MM.1S (cell line): ENCODE measurements at regions not wholly inside any gene's neighbourhood (a gene's known extent, or its start where the extent isn't known, plus 50 kb on each side); places are given as distances from the start of the nearest gene placed in this dataset.

ENCODE experiments used
- DNase-seq: peaks from one replicate; pipeline ENCODE4 v3.0.0-alpha.2; 2015
- H2AFZ ChIP-seq: fragments of 300-600 bp; sonication (generic); 2 replicates; pipeline ENCODE4 v1.6.0; 2016; ENCODE audit warnings: antibody characterized with exemption, low read length
- H3F3A ChIP-seq: fragments of 300-600 bp; sonication (generic); 2 replicates; pipeline ENCODE4 v1.6.1; 2016; ENCODE audit warnings: mild to moderate bottlenecking, antibody characterized with exemption, low read length, moderate library complexity, mixed read lengths; ENCODE audit not compliant: insufficient read depth
- H3K27ac ChIP-seq: fragments of 300-600 bp; sonication (generic); 2 replicates; pipeline ENCODE4 v1.5.1; 2016; ENCODE audit warnings: mild to moderate bottlenecking, low read length
- H3K27me3 ChIP-seq: fragments of 300-600 bp; sonication (generic); replicated peaks from 2 replicates; pipeline ENCODE4 v1.6.0; 2016; ENCODE audit warnings: low read length; ENCODE audit not compliant: insufficient read depth
- H3K36me3 ChIP-seq: fragments of 300-600 bp; sonication (generic); replicated peaks from 2 replicates; pipeline ENCODE4 v1.6.1; 2016; ENCODE audit warnings: mild to moderate bottlenecking, low read length, mixed read lengths; ENCODE audit not compliant: insufficient read depth
- H3K4me1 ChIP-seq: fragments of 300-600 bp; sonication (generic); 2 replicates; pipeline ENCODE4 v1.6.1; 2016; ENCODE audit warnings: low read length, mixed read lengths
- H3K4me2 ChIP-seq: fragments of 300-600 bp; sonication (generic); 2 replicates; pipeline ENCODE4 v1.6.0; 2016; ENCODE audit warnings: low read depth, low read length
- H3K4me3 ChIP-seq: fragments of 300-600 bp; sonication (generic); 2 replicates; pipeline ENCODE4 v1.5.1; 2016; ENCODE audit warnings: low read length, mixed read lengths
- H3K79me2 ChIP-seq: fragments of 300-600 bp; sonication (generic); 2 replicates; pipeline ENCODE4 v1.6.1; 2016; ENCODE audit warnings: mixed run types, low read length, mixed read lengths
- H3K9ac ChIP-seq: fragments of 300-600 bp; sonication (generic); 2 replicates; pipeline ENCODE4 v1.6.1; 2016; ENCODE audit warnings: low read length, mixed read lengths
- H3K9me2 ChIP-seq: fragments of 300-600 bp; sonication (generic); replicated peaks from 2 replicates; pipeline ENCODE4 v1.6.1; 2016; ENCODE audit warnings: mild to moderate bottlenecking, low read length, mixed read lengths; ENCODE audit not compliant: insufficient read depth
- H3K9me3 ChIP-seq: fragments of 300-600 bp; sonication (generic); replicated peaks from 2 replicates; pipeline ENCODE4 v1.6.1; 2016; ENCODE audit warnings: mild to moderate bottlenecking, low read length, mixed read lengths; ENCODE audit not compliant: insufficient read depth
- H4K20me1 ChIP-seq: fragments of 300-600 bp; sonication (generic); 2 replicates; pipeline ENCODE4 v1.6.1; 2016; ENCODE audit warnings: mild to moderate bottlenecking, low read length, moderate library complexity, mixed read lengths; ENCODE audit not compliant: insufficient read depth
- EZH2 ChIP-seq: fragments of 300-600 bp; sonication (generic); optimal IDR thresholded peaks from 2 replicates; pipeline ENCODE3; 2017; ENCODE audit warnings: low read depth, mild to moderate bottlenecking, antibody characterized with exemption, low read length, mixed read lengths
- EZH2phosphoT487 ChIP-seq: fragments of 300-600 bp; sonication (generic); IDR thresholded peaks from 2 replicates; pipeline ENCODE4 v1.6.1; 2018; ENCODE audit warnings: antibody characterized with exemption, low read length
- TF ChIP-seq, protein P1 (sequence below): fragments of 300-600 bp; sonication (generic); IDR thresholded peaks from 2 replicates; pipeline ENCODE4 v1.5.1; 2016; ENCODE audit warnings: antibody characterized with exemption, low read length, mixed read lengths

DNA sequence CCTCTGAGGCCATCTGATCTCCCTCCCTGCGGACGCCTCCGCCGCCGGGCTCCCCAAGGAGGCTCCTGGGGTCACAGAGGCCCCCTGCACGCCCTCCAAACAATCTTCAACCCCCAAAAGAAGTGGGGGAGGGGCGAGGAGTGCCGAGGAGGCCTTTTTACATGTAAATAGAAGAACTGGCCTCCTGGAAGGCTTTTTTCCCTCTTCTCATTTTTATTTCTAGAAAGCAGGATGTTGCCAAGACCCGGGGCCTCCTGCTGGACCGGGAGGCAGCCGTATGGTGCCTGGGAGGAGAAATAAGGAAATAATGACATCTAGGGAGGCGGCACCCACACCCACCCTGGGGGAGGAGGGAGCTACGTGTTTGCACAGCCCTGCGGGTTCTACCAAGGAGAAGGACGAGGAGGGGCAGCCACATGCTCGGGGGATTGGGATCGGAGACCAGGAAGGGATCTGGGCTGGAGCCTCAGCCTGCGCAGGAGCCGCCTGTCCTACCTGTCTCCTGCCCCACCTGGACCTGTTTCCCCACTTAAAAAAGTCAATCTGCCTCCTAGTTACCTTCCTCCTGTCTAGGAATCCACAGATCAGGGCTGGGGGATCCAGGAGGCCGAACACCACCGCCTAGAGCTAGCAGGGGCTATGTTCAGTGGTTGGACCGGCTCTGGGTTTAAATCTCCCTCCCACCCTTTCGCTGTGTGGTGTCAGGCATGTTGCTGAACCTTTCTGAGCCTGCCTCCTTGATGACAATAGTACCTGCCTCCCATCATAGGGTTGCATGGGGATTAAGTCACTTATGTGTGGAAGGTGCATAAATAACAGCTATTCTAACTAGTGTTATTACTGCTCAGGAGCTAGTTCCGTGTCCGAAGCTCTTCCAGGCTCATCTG, 175.7 kb upstream of the GSE1 start:
- Histone ChIP-seq H3K4me1 (no peaks in the 10 kb centered on the region), H3K9me2 (no peaks in the 10 kb centered on the region), H3K27ac (no peak overlapping the region), H3F3A (no peaks in the 10 kb centered on the region), H3K9me3 (no peaks in the 10 kb centered on the region), H3K4me2 (no peak overlapping the region), H3K9ac (no peak overlapping the region), H4K20me1 (no peaks in the 10 kb centered on the region), H3K36me3 (no peaks in the 10 kb centered on the region), H3K79me2 (no peaks in the 10 kb centered on the region), H3K27me3 (peaks cover 38% of the 10 kb centered on the region), H2AFZ (no peak overlapping the region), H3K4me3 (no peak overlapping the region)
- TF ChIP-seq, protein P1, sequence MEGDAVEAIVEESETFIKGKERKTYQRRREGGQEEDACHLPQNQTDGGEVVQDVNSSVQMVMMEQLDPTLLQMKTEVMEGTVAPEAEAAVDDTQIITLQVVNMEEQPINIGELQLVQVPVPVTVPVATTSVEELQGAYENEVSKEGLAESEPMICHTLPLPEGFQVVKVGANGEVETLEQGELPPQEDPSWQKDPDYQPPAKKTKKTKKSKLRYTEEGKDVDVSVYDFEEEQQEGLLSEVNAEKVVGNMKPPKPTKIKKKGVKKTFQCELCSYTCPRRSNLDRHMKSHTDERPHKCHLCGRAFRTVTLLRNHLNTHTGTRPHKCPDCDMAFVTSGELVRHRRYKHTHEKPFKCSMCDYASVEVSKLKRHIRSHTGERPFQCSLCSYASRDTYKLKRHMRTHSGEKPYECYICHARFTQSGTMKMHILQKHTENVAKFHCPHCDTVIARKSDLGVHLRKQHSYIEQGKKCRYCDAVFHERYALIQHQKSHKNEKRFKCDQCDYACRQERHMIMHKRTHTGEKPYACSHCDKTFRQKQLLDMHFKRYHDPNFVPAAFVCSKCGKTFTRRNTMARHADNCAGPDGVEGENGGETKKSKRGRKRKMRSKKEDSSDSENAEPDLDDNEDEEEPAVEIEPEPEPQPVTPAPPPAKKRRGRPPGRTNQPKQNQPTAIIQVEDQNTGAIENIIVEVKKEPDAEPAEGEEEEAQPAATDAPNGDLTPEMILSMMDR = no peak
- DNase-seq = no peak

DNA sequence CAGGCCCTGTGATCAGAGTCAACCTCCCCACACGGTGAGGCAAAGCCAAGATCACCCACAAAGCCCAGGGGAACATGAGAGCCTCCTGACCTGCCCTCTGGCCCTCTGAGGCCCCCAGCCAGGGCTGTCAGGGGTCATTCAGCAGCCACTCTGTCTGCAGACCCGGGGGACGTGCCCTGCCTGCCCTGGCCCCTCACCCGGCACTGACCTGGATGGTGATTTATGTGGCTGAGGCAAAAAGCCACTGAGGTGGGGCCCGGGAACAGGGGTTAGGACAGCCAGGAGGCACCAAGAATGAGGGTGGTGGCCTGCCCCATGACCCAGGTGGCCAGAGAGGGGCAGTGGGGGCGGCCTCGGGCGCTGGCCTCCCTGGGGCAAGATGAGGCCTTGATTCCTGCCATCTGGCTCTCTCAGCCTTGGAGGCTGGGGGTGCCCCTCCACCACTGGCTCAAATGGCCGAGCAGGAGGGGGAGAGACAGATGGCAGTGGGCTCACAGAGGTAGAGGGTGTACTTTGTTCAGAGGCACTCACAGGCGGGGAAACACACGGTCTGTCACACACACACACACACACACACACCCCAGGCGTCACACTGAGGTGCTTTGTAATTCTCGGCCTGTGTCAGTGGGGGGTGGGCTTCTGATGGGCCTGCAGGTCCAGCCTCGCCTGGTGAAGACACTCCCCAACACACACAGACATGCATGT, 174.0 kb upstream of the GSE1 start:
- Histone ChIP-seq H3F3A (no peaks in the 10 kb centered on the region), H3K36me3 (no peaks in the 10 kb centered on the region), H3K9ac (no peak overlapping the region), H3K79me2 (no peaks in the 10 kb centered on the region), H3K4me2 (no peak overlapping the region), H3K4me3 (no peak overlapping the region), H3K9me3 (no peaks in the 10 kb centered on the region), H4K20me1 (no peaks in the 10 kb centered on the region), H3K27ac (no peak overlapping the region), H2AFZ (no peak overlapping the region), H3K9me2 (no peaks in the 10 kb centered on the region), H3K27me3 (peaks cover 25% of the 10 kb centered on the region), H3K4me1 (no peaks in the 10 kb centered on the region)
- TF ChIP-seq, protein P1 = no peak
- TF ChIP-seq EZH2 (no peak), EZH2phosphoT487 (no peak)
- DNase-seq = no peak

DNA sequence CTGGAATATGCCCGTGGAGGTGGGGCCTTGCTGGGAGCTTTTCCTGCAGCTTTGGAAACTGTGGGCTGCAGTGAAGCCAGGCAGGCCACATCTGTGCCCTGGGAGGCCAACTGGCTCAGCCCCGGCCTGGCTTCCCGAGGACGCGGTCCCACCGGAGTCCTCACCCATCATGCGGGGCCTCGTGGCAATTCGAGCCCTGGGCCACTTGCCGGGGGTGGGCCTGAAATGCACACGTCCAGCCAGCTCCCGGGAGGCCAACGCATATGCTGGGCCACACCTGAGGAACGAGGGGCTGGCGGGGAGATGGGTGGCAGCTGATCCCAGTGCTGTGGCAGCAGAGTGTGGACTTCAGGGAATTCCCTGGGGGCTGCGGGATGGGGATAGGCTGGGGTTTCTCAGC, 172.4 kb upstream of the GSE1 start:
- Histone ChIP-seq H3K79me2 (no peaks in the 10 kb centered on the region), H3K27ac (no peak overlapping the region), H3K4me2 (no peak overlapping the region), H3F3A (no peaks in the 10 kb centered on the region), H3K4me1 (no peaks in the 10 kb centered on the region), H2AFZ (no peak overlapping the region), H3K36me3 (no peaks in the 10 kb centered on the region), H3K9me3 (no peaks in the 10 kb centered on the region), H3K9ac (no peak overlapping the region), H3K4me3 (no peak overlapping the region), H3K27me3 (peaks cover 25% of the 10 kb centered on the region), H4K20me1 (no peaks in the 10 kb centered on the region), H3K9me2 (no peaks in the 10 kb centered on the region)
- no peak for TF ChIP-seq EZH2
- no peak for TF ChIP-seq EZH2phosphoT487
- TF ChIP-seq, protein P1 = no peak
- DNase-seq = no peak
